Stomach (tissue), 8 donors: ENCODE measurements at regions not wholly inside any gene's neighbourhood (a gene's known extent, or its start where the extent isn't known, plus 50 kb on each side); places are given as distances from the start of the nearest gene placed in this dataset.

Experiments
- DNase-seq, 2 donors: peaks; one replicate each; pipeline versions ENCODE4 v3.0.0 to v3.0.0-alpha.2; 2013 to 2019
- H3K27ac ChIP-seq, 5 donors: fragments of 200-600 bp in 4 of 5; sonication (generic) in 4 of 5; one replicate each; pipeline ENCODE4 v1.5.1; 2013 to 2019; ENCODE audit warnings: mild to moderate bottlenecking in 1 of 5, moderate library complexity in 1 of 5
- H3K27me3 ChIP-seq, 3 donors: fragments of 200-600 bp; sonication (generic); one replicate each; pipeline ENCODE4 v1.5.1; 2017 to 2019; ENCODE audit warnings: mixed run types in 1 of 3
- H3K36me3 ChIP-seq, 4 donors: fragments of 200-600 bp; sonication (generic); 1 replicate in 3 of 4; 2 replicates in 1 of 4; pipeline ENCODE4 v1.5.1; 2016 to 2019
- H3K4me1 ChIP-seq, 4 donors: fragments of 200-600 bp; sonication (generic); one replicate each; pipeline ENCODE4 v1.5.1; 2016 to 2019
- H3K4me3 ChIP-seq, 4 donors: fragments of 200-600 bp; sonication (generic) in 3 of 4; one replicate each; pipeline ENCODE4 v1.5.1; 2016 to 2019; ENCODE audit warnings: mild to moderate bottlenecking in 1 of 4
- H3K9me3 ChIP-seq, 4 donors: fragments of 200-600 bp; sonication (generic); one replicate each; pipeline ENCODE4 v1.5.1; 2016 to 2019
- CTCF ChIP-seq, 7 experiments: fragments of 450-650 bp in 4 of 7; fragments of 200-600 bp in 3 of 7; sonication (generic) in 3 of 7; IDR thresholded peaks; one replicate each; pipeline ENCODE4 v1.5.1; 2016 to 2019; ENCODE audit warnings: antibody characterized with exemption in 7 of 7, control low read depth in 2 of 7, mild to moderate bottlenecking in 1 of 7
- EP300 ChIP-seq: sonication (generic); formaldehyde crosslinking; IDR thresholded peaks from one replicate; pipeline ENCODE4 v1.6.1; 2017; ENCODE audit warnings: antibody characterized with exemption
- POLR2A ChIP-seq, 4 donors: fragments of 450-650 bp; IDR thresholded peaks; one replicate each; pipeline ENCODE4 v1.6.1; 2016; ENCODE audit warnings: antibody characterized with exemption in 4 of 4, control low read depth in 2 of 4, mild to moderate bottlenecking in 1 of 4, moderate library complexity in 1 of 4
- POLR2AphosphoS5 ChIP-seq, 3 donors: sonication (generic); formaldehyde crosslinking; IDR thresholded peaks; one replicate each; pipeline ENCODE4 v1.6.1; 2016; ENCODE audit warnings: antibody characterized with exemption in 3 of 3
- WGBS, 5 donors: extraction: QIAGEN DNeasy Blood & Tissue Kit in 3 of 5; methylation state at CpG; one replicate each; pipeline versions ENCODE4 v1.1.5 to v1.1.7; 2013 to 2018; 5-methylcytosine and 5-hydroxymethylcytosine counted together
- intact Hi-C: fragments of 100-400 bp; cut with DNase I; formaldehyde crosslinking; loops from one replicate; pipeline ENCODE4 v1.15.1; 2023; ENCODE audit warnings: low total_unique reads
- donor health status: healthy with polysubstance abuse.
- donor health status: Bipolar disorder and iron deficiency.
- donor health status: healthy.

- Histone ChIP-seq H3K27ac (no peak overlapping the region), H3K4me1 (peaks cover 0 to 32% (median 3%) of the 10 kb centered on the region in 4 donors), H3K36me3 (no peaks in the 10 kb centered on the region), H3K27me3 (peaks cover 0 to 16% (median 0%) of the 10 kb centered on the region in 3 donors), H3K4me3 (no peak overlapping the region), H3K9me3 (no peaks in the 10 kb centered on the region)
- no peak for DNase-seq
- no peak for TF ChIP-seq CTCF (IDR thresholded peaks at IDR 0.05)
- TF ChIP-seq EP300: no peak
- TF ChIP-seq POLR2AphosphoS5 (IDR thresholded peaks at IDR 0.05): no peak
- no peak for TF ChIP-seq POLR2A (IDR thresholded peaks at IDR 0.05)
- WGBS, 5 donors: 81 to 92% (median 89%) methylated on average over 6 of the region's 6 CpGs
- intact Hi-C loops: no loop called here
Measured at GRCh38 chr3:71903936-71904335, 119.0 kb upstream of the PROK2 start.

DNA sequence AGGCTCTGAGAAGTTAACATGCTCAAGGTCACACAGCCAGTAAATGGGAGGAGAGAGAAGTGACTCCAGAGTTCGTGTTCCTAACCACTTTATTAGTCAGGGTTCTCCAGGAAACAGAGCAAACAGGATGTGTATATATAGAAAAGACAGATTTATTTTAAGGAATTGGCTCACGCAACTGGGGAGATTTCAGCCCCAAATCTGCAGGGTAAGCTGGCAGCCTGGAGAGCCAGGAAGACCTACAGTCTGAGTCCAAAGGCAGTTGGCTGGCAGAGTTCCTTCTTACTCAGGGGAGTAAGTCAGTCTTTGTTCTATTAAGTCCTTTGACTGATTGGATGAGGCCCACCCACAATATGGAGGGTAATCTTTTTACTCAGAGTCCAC, 118.2 kb upstream of the PROK2 start:
- 23 to 41% (median 32%) methylated on average over 2 of the region's 2 CpGs for WGBS, 5 donors

GRCh38 chr3:71902258-71903111, 117.5 kb upstream of the PROK2 start:
- intact Hi-C loops: no loop called here
- WGBS, 5 donors: 40 to 55% (median 48%) methylated on average over 4 of the region's 4 CpGs
- TF ChIP-seq POLR2A (IDR thresholded peaks at IDR 0.05) (no peak), EP300 (no peak)

More for the DNA sequence above, 118.2 kb upstream of the PROK2 start:
- Histone ChIP-seq H3K4me3 (no peak overlapping the region), H3K27ac (peak overlapping the region in 1 of 5 donors; percentile 1), H3K4me1 (peaks cover 0 to 30% (median 2%) of the 10 kb centered on the region in 4 donors), H3K36me3 (no peaks in the 10 kb centered on the region), H3K27me3 (peaks cover 0 to 11% (median 0%) of the 10 kb centered on the region in 3 donors), H3K9me3 (no peaks in the 10 kb centered on the region)
- DNase-seq: peak in 1 of 2 donors; percentile 22
- intact Hi-C loops: no loop called here
- no peak for TF ChIP-seq EP300
- TF ChIP-seq CTCF (IDR thresholded peaks at IDR 0.05): no peak
- TF ChIP-seq POLR2A (IDR thresholded peaks at IDR 0.05): no peak
- TF ChIP-seq POLR2AphosphoS5 (IDR thresholded peaks at IDR 0.05): no peak

DNA sequence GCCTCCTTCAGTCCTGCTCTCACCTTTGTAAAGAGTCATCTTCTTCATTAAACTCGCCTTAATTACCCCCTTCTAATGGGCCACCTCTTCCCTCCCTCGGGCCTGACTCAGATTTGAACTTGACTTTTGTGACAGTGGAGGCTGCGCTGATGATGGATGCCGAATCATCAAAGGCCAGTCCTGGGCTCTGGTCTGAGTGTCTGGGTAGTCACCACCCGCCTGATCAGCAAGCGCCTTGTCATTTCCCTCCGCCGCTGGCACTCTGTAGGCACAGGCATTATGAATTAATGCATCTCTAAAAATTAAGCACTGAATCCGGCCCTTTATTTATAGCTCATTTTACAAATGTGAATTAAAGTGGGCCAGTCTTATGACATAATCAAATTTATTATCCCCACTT, 116.7 kb upstream of the PROK2 start:
- DNase-seq: no peak
- H3K27ac ChIP-seq: no peak overlapping the region
- H3K4me3 ChIP-seq: no peak overlapping the region
- H3K36me3 ChIP-seq: no peaks in the 10 kb centered on the region
- TF ChIP-seq POLR2A (IDR thresholded peaks at IDR 0.05): no peak
- H3K9me3 ChIP-seq: no peaks in the 10 kb centered on the region
- WGBS, 5 donors: 90 to 93% (median 92%) methylated on average over 9 of the region's 9 CpGs
- H3K27me3 ChIP-seq: no peaks in the 10 kb centered on the region
- intact Hi-C loops: no loop called here
- H3K4me1 ChIP-seq: peaks cover 0 to 15% (median 0%) of the 10 kb centered on the region in 4 donors

More at GRCh38 chr3:71902258-71903111, 117.5 kb upstream of the PROK2 start:
- peaks cover 0 to 5% (median 0%) of the 10 kb centered on the region in 3 donors for H3K27me3 ChIP-seq
- H3K27ac ChIP-seq: peak overlapping the region in 1 of 5 donors; percentile 1
- peaks cover 0 to 23% (median 0%) of the 10 kb centered on the region in 4 donors for H3K4me1 ChIP-seq
- H3K36me3 ChIP-seq: no peaks in the 10 kb centered on the region
- DNase-seq: peak in 1 of 2 donors; percentile 20
- H3K9me3 ChIP-seq: no peaks in the 10 kb centered on the region
- H3K4me3 ChIP-seq: no peak overlapping the region

- Histone ChIP-seq H3K4me3 (no peak overlapping the region), H3K36me3 (no peaks in the 10 kb centered on the region), H3K27me3 (no peaks in the 10 kb centered on the region), H3K27ac (no peak overlapping the region), H3K4me1 (peaks cover 0 to 7% (median 0%) of the 10 kb centered on the region in 4 donors), H3K9me3 (no peaks in the 10 kb centered on the region)
- intact Hi-C loops: no loop called here
- DNase-seq: no peak
- WGBS, 5 donors: 82 to 96% (median 86%) methylated on average over 2 of the region's 2 CpGs
- TF ChIP-seq EP300 (no peak), POLR2AphosphoS5 (IDR thresholded peaks at IDR 0.05) (no peak), CTCF (IDR thresholded peaks at IDR 0.05) (no peak), POLR2A (IDR thresholded peaks at IDR 0.05) (no peak)
Measured at GRCh38 chr3:71900057-71900456, 115.1 kb upstream of the PROK2 start.
